H1 (cell line): ENCODE measurements at regions not wholly inside any gene's neighbourhood (a gene's known extent, or its start where the extent isn't known, plus 50 kb on each side); places are given as distances from the start of the nearest gene placed in this dataset.

ENCODE experiments used
- CTCF ChIA-PET: fragments of 300-600 bp; sonication (Branson Sonifier 250); formaldehyde crosslinking; loops from one replicate; lab custom pipeline; 2021; ENCODE audit not compliant: partially characterized antibody; lab: Charles Lee
- POLR2A ChIA-PET: fragments of 300-600 bp; sonication (Branson Sonifier 250); formaldehyde crosslinking; loops from one replicate; lab custom pipeline; 2021; ENCODE audit warnings: inconsistent platforms; ENCODE audit not compliant: partially characterized antibody; lab: Charles Lee
- DNase-seq, 2 experiments: peaks; one replicate each; pipeline versions ENCODE4 v3.0.0 to v3.0.0-alpha.2; 2010 to 2022; ENCODE audit warnings: low spot score in 2 of 2, low read depth in 1 of 2, mixed read lengths in 1 of 2
- FAIRE-seq: peaks from 2 replicates; lab custom pipeline; 2011; peaks lifted over from hg19 to GRCh38; lab: Jason Lieb, UNC
- H2AFZ ChIP-seq: 2 replicates; pipeline ENCODE4 v1.8.1; 2012; ENCODE audit warnings: low read length, inconsistent platforms
- H2AK5ac ChIP-seq: 2 replicates; pipeline ENCODE4 v1.6.1; 2013; ENCODE audit warnings: low read depth, low read length
- H2BK120ac ChIP-seq: replicated peaks from 2 replicates; pipeline ENCODE3; 2013; ENCODE audit warnings: low read depth, low read length, inconsistent platforms
- H2BK12ac ChIP-seq: 2 replicates; pipeline ENCODE4 v1.6.1; 2013; ENCODE audit warnings: low read depth, low read length
- H2BK15ac ChIP-seq: 2 replicates; pipeline ENCODE4 v1.6.1; 2013; ENCODE audit warnings: low read length
- H2BK20ac ChIP-seq: 2 replicates; pipeline ENCODE4 v1.6.1; 2013; ENCODE audit warnings: low read length
- H2BK5ac ChIP-seq: 2 replicates; pipeline ENCODE4 v1.6.1; 2013; ENCODE audit warnings: low read depth, low read length
- H3K14ac ChIP-seq: 2 replicates; pipeline ENCODE4 v1.6.1; 2013; ENCODE audit warnings: inconsistent platforms; ENCODE audit not compliant: insufficient read length
- H3K18ac ChIP-seq: 2 replicates; pipeline ENCODE4 v1.6.1; 2013; ENCODE audit warnings: low read length; ENCODE audit errors: extremely low read depth
- H3K23ac ChIP-seq: 2 replicates; pipeline ENCODE4 v1.6.1; 2013; ENCODE audit warnings: inconsistent platforms; ENCODE audit not compliant: insufficient read length
- H3K23me2 ChIP-seq: 2 replicates; pipeline ENCODE4 v1.6.1; 2013; ENCODE audit warnings: low read depth, low read length
- H3K27ac ChIP-seq: 2 replicates; pipeline ENCODE4 v1.6.1; 2011; ENCODE audit warnings: low read depth, low read length, inconsistent platforms
- H3K27me3 ChIP-seq, 4 experiments: replicated peaks in 1 of 4; 1 replicate in 1 of 4; 2 replicates in 3 of 4; pipeline versions ENCODE4 v1.6.1 to v1.8.1; 2011 to 2013; ENCODE audit warnings: low read length in 3 of 4, mild to moderate bottlenecking in 3 of 4, inconsistent platforms in 2 of 4, mixed read lengths in 2 of 4, moderate library complexity in 1 of 4; ENCODE audit not compliant: control insufficient read depth in 3 of 4, insufficient read depth in 3 of 4; ENCODE audit errors: extremely low read depth in 1 of 4
- H3K36me3 ChIP-seq, 4 experiments: 2 replicates each; pipeline versions ENCODE4 v1.6.1 to v1.8.1; 2011 to 2013; ENCODE audit warnings: mild to moderate bottlenecking in 4 of 4, low read length in 3 of 4, moderate library complexity in 2 of 4, control low read depth in 1 of 4, inconsistent platforms in 1 of 4; ENCODE audit not compliant: insufficient read depth in 4 of 4, control insufficient read depth in 2 of 4
- H3K4ac ChIP-seq: replicated peaks from 2 replicates; pipeline ENCODE3; 2013; ENCODE audit warnings: low read length, low read depth, mixed read lengths, inconsistent platforms; ENCODE audit not compliant: insufficient read length
- H3K4me1 ChIP-seq, 4 experiments: replicated peaks in 1 of 4; 1 replicate in 1 of 4; 2 replicates in 3 of 4; pipeline versions ENCODE4 v1.6.1 to v1.8.1; 2011 to 2013; ENCODE audit warnings: low read length in 3 of 4, inconsistent platforms in 2 of 4, mixed read lengths in 1 of 4; ENCODE audit not compliant: insufficient read depth in 4 of 4, control insufficient read depth in 3 of 4
- H3K4me2 ChIP-seq, 2 experiments: 2 replicates each; pipeline versions ENCODE4 v1.6.1 to v1.8.1; 2011 to 2013; ENCODE audit warnings: low read depth in 2 of 2, low read length in 2 of 2, control low read depth in 1 of 2, inconsistent platforms in 1 of 2, mild to moderate bottlenecking in 1 of 2; ENCODE audit not compliant: insufficient read depth in 1 of 2
- H3K4me3 ChIP-seq, 4 experiments: fragments of 200-600, 300-600 bp in 1 of 4; sonication (generic), shearing (Covaris generic), sonication (Bioruptor Twin) in 1 of 4; 2 replicates each; pipeline versions ENCODE4 v1.5.1 to v1.8.1; 2011 to 2016; ENCODE audit warnings: low read length in 4 of 4, low read depth in 3 of 4, control low read depth in 2 of 4, inconsistent platforms in 2 of 4, mild to moderate bottlenecking in 2 of 4, mixed read lengths in 1 of 4, moderate library complexity in 1 of 4; ENCODE audit not compliant: insufficient read depth in 2 of 4; ENCODE audit errors: extremely low read depth in 1 of 4
- H3K56ac ChIP-seq: replicated peaks from 2 replicates; pipeline ENCODE3; 2013; ENCODE audit warnings: low read depth, mild to moderate bottlenecking, mixed read lengths, low read length, inconsistent platforms; ENCODE audit not compliant: insufficient read length
- H3K79me1 ChIP-seq: 2 replicates; pipeline ENCODE4 v1.6.1; 2013; ENCODE audit warnings: low read depth, low read length, control low read depth
- H3K79me2 ChIP-seq, 2 experiments: 2 replicates each; pipeline versions ENCODE4 v1.6.1 to v1.8.1; 2012 to 2013; ENCODE audit warnings: low read length in 2 of 2, mild to moderate bottlenecking in 2 of 2, inconsistent platforms in 1 of 2; ENCODE audit not compliant: insufficient read depth in 2 of 2, control insufficient read depth in 1 of 2
- H3K9ac ChIP-seq, 4 experiments: replicated peaks in 1 of 4; 1 replicate in 1 of 4; 2 replicates in 3 of 4; pipeline versions ENCODE4 v1.6.1 to v1.8.1; 2011 to 2013; ENCODE audit warnings: low read depth in 3 of 4, low read length in 3 of 4, control low read depth in 2 of 4, mild to moderate bottlenecking in 2 of 4, moderate library complexity in 2 of 4, inconsistent platforms in 1 of 4; ENCODE audit errors: extremely low read depth in 1 of 4
- H3K9me3 ChIP-seq, 2 experiments: 2 replicates each; pipeline versions ENCODE4 v1.6.1 to v1.8.1; 2012 to 2013; ENCODE audit warnings: mild to moderate bottlenecking in 2 of 2, moderate library complexity in 2 of 2, control low read depth in 1 of 2, inconsistent platforms in 1 of 2, low read depth in 1 of 2, low read length in 1 of 2, mixed read lengths in 1 of 2; ENCODE audit not compliant: insufficient read depth in 2 of 2
- H4K20me1 ChIP-seq, 2 experiments: replicated peaks in 1 of 2; 2 replicates each; pipeline versions ENCODE3 to v1.8.1; 2011 to 2013; ENCODE audit warnings: inconsistent platforms in 2 of 2, low read length in 2 of 2, mild to moderate bottlenecking in 1 of 2; ENCODE audit not compliant: insufficient read depth in 2 of 2, control insufficient read depth in 1 of 2
- H4K5ac ChIP-seq: 2 replicates; pipeline ENCODE4 v1.6.1; 2013; ENCODE audit warnings: low read length, low read depth, mixed read lengths, inconsistent platforms; ENCODE audit not compliant: insufficient read length
- H4K8ac ChIP-seq: 2 replicates; pipeline ENCODE4 v1.8.0; 2013; ENCODE audit warnings: mild to moderate bottlenecking, moderate library complexity, low read length, inconsistent platforms; ENCODE audit not compliant: insufficient read depth; ENCODE audit errors: extremely low read depth
- H4K91ac ChIP-seq: replicated peaks from 2 replicates; pipeline ENCODE3; 2013; ENCODE audit warnings: low read length, mixed read lengths, inconsistent platforms; ENCODE audit not compliant: insufficient read length
- RAD21 ChIP-seq, 2 experiments: IDR thresholded peaks in 1 of 2; conservative IDR thresholded peaks in 1 of 2; 2 replicates each; pipeline ENCODE4 v1.6.1; 2011; ENCODE audit warnings: low read depth in 2 of 2, low read length in 2 of 2, improper control_type of control experiment in 1 of 2, inconsistent platforms in 1 of 2, mild to moderate bottlenecking in 1 of 2, moderate library complexity in 1 of 2
- SP2 ChIP-seq: IDR thresholded peaks from 2 replicates; pipeline ENCODE4 v1.6.1; 2012; ENCODE audit warnings: mild to moderate bottlenecking, low read length, inconsistent platforms
- YY1 ChIP-seq: IDR thresholded peaks from 2 replicates; pipeline ENCODE4 v1.6.1; 2011; ENCODE audit warnings: low read depth, mild to moderate bottlenecking, low read length
- WGBS, 2 experiments: shearing (Covaris generic) in 1 of 2; methylation state at CpG; one replicate each; pipeline versions ENCODE4 v1.1.6 to v1.1.7; 2013 to 2015; ENCODE audit warnings: low lambda C conversion rate in 2 of 2, mixed read lengths in 2 of 2, inconsistent platforms in 1 of 2, low coverage in 1 of 2, missing lambda C conversion rate in 1 of 2; ENCODE audit not compliant: insufficient replicate concordance in 2 of 2, insufficient coverage in 1 of 2, insufficient read length in 1 of 2; ENCODE audit errors: extremely low coverage in 1 of 2, missing lambda C conversion rate in 1 of 2; 5-methylcytosine and 5-hydroxymethylcytosine counted together

DNA sequence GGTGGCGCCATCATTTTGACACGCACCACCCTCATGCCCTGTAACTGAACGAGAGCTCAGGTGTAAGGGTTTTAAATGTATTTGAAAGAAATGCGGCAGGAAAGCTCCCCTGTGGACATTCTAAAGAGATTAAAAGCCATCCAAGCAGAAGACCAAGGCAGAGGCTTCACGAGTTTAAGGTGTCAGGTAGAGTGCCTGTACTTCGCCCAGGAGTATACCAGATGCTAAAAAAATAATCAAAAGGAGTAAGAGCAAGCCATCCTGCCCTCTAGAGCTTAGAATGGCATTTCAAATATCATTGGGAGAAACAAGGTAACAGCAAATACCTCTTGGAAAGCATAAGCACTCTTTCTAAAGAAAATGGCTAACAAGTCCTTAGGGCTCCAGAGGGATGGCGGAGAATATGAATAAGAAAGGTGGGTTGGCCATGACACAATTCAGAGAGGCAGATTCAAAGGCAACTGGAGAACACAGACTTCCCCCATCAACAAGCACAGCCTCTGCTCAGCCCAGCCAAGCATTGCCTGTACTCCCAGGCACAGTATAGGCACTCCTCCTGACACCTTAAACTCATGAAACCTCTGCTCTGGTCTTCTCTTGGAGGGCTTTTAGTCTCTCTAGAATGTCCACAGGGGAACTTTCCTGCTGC, 447.6 kb downstream of the SUCLA2 start:
- no peak overlapping the region for H3K4ac ChIP-seq
- no peaks in the 10 kb centered on the region for H3K23me2 ChIP-seq
- no peaks in the 10 kb centered on the region for H3K9me3 ChIP-seq
- no peak overlapping the region for H3K56ac ChIP-seq
- no peak overlapping the region for H2BK20ac ChIP-seq
- H4K8ac ChIP-seq: no peak overlapping the region
- H2BK120ac ChIP-seq: no peak overlapping the region
- no peak overlapping the region for H2BK5ac ChIP-seq
- 66% methylated on average over 7 of the region's 7 CpGs; no CpG with 5 or more reads in 1 of the 2 experiments for WGBS, 2 experiments
- no peaks in the 10 kb centered on the region for H3K36me3 ChIP-seq
- H2BK12ac ChIP-seq: no peak overlapping the region
- no peak overlapping the region for H4K91ac ChIP-seq
- DNase-seq: peak in 1 of 2 experiments; percentile 10
- no peak overlapping the region for H2AK5ac ChIP-seq
- H2BK15ac ChIP-seq: no peak overlapping the region
- no peaks in the 10 kb centered on the region for H4K20me1 ChIP-seq
- H3K18ac ChIP-seq: no peak overlapping the region
- H3K27me3 ChIP-seq: no peaks in the 10 kb centered on the region
- no peak overlapping the region for H3K9ac ChIP-seq
- no peak overlapping the region for H4K5ac ChIP-seq
- H3K4me3 ChIP-seq: no peak overlapping the region
- H3K27ac ChIP-seq: no peak overlapping the region
- H3K14ac ChIP-seq: no peak overlapping the region
- H3K23ac ChIP-seq: no peak overlapping the region
- TF ChIP-seq YY1 (peak; percentile 54; the same call in 1 of the 2 replicates), RAD21 (IDR thresholded peaks at IDR 0.05 in 1 of 2, conservative IDR thresholded peaks at IDR 0.05 in 1 of 2; ENCODE audit: low read depth in 2 of 2, low read length in 2 of 2) (peak in 1 of 2 experiments; percentile 18; a peak in 1 of 4 replicates), SP2 (no peak)
- peaks cover 0 to 3% (median 1%) of the 10 kb centered on the region in 4 experiments; a peak in 2 of 7 replicates for H3K4me1 ChIP-seq
- ChIA-PET POLR2A (no interaction called here), CTCF (interaction anchor here (0.7 to 1.5 kb wide), 5 partner anchors 9 to 579 kb away, joined by 3 to 6 read pairs (median 3); no protein-coding TSS in a partner anchor)
- peak overlapping the region; percentile 69 for H2AFZ ChIP-seq
- peak overlapping the region in 1 of 2 experiments; percentile 45; a peak in 2 of 4 replicates for H3K4me2 ChIP-seq
- H3K79me1 ChIP-seq: no peaks in the 10 kb centered on the region
- H3K79me2 ChIP-seq: no peaks in the 10 kb centered on the region
- FAIRE-seq: no peak
